ACC112 (cell line): ENCODE measurements at regions not wholly inside any gene's neighbourhood (a gene's known extent, or its start where the extent isn't known, plus 50 kb on each side); places are given as distances from the start of the nearest gene placed in this dataset.
"Not testable (repeated sequence)": the region's sequence is repeated elsewhere in the genome, so short reads cannot be mapped to it uniquely, and the experiment has no call there.

ENCODE experiments used
- H2AFZ ChIP-seq: fragments of 200-600 bp; sonication (generic); one replicate; pipeline ENCODE4 v1.6.0; 2017; ENCODE audit warnings: antibody characterized with exemption, low read length; ENCODE audit not compliant: unreplicated experiment
- H3K27ac ChIP-seq: fragments of 200-600 bp; sonication (generic); 2 replicates; pipeline ENCODE4 v1.5.1; 2014; ENCODE audit warnings: low read depth, mild to moderate bottlenecking, antibody characterized with exemption, low read length, moderate library complexity
- H3K27me3 ChIP-seq: fragments of 200-600 bp; sonication (generic); 2 replicates; pipeline ENCODE4 v1.6.1; 2014; ENCODE audit warnings: mild to moderate bottlenecking, antibody characterized with exemption, low read length, moderate library complexity, mixed read lengths; ENCODE audit not compliant: insufficient read depth
- H3K36me3 ChIP-seq: fragments of 200-600 bp; sonication (generic); 2 replicates; pipeline ENCODE4 v1.6.1; 2016; ENCODE audit warnings: mild to moderate bottlenecking, antibody characterized with exemption, low read length, moderate library complexity, mixed read lengths; ENCODE audit not compliant: insufficient read depth
- H3K4me1 ChIP-seq: fragments of 200-600 bp; sonication (generic); one replicate; pipeline ENCODE4 v1.6.1; 2016; ENCODE audit warnings: low read length, mixed read lengths; ENCODE audit not compliant: insufficient read depth, unreplicated experiment, control insufficient read depth
- H3K4me3 ChIP-seq: fragments of 200-600 bp; sonication (generic); 2 replicates; pipeline ENCODE4 v1.5.1; 2014; ENCODE audit warnings: mild to moderate bottlenecking, low read depth, low read length
- H3K79me2 ChIP-seq: fragments of 200-600 bp; sonication (generic); one replicate; pipeline ENCODE4 v1.6.0; 2016; ENCODE audit warnings: low read length; ENCODE audit not compliant: control insufficient read depth, unreplicated experiment, insufficient read depth

DNA sequence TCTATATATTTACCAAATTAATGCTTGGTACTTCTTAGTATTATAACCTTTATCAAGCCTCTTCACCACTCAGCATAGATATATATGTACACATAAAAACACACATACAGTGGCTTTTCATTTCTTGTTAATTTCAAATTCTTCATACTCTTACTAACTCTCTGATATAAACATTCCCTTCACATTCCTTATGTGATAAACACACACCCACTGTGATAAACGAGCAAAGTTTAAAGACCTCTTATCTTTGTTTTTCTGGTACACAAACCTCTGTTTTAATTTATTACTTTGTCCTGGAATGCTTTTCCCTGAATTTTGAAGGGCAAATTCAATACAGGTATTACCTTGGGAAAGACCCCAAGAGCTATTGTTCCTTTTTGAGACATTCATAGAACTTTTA lies 379.1 kb upstream of the TMPRSS15 start:
- H3K27ac ChIP-seq: no peak overlapping the region
- no peak overlapping the region for H2AFZ ChIP-seq
- H3K4me3 ChIP-seq: no peak overlapping the region
- no peaks in the 10 kb centered on the region for H3K79me2 ChIP-seq
- H3K27me3 ChIP-seq: no peaks in the 10 kb centered on the region
- H3K36me3 ChIP-seq: no peaks in the 10 kb centered on the region
- H3K4me1 ChIP-seq: no peaks in the 10 kb centered on the region

DNA sequence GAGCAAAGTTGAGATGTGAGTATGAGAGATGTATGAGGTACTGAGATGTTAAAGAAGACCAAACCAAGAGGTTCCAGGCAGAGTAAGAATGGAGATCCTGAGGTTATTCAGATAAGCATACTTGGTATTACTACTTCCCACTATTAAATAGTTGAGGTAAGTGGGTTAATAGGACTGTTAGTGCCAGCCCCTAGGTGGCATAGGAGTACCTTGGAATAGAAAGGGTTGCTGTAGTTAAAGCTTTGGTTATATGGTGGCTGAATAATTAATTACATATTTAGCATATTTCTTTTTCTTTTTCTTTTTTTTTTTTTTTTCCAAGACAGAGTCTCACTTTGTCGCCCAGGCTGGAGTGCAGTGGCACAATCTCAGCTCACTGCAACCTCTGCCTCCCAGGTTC lies 397.9 kb upstream of the TMPRSS15 start:
- Histone ChIP-seq H3K36me3 (no peaks in the 10 kb centered on the region), H3K4me3 (no peak overlapping the region), H2AFZ (no peak overlapping the region), H3K27me3 (no peaks in the 10 kb centered on the region), H3K79me2 (no peaks in the 10 kb centered on the region), H3K27ac (no peak overlapping the region), H3K4me1 (no peaks in the 10 kb centered on the region)

DNA sequence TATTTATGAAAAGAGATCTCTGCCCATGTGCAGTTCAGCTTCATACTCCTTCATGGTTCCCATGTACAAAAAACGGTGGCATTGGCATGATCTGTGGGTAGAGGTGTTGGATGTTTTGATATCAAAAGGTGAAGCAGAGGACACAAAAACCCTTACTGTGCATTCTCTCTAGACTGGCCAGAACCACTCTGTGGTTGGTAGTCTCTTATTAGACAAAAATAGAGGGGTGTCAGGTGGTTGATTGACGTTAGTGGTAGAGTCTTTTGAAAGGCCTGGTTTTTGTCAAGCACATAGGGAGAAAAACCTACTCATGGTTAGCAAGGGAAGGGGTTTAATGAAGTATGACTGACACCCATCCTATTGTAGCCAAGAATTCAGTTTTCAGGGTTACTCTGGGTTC lies 400.0 kb upstream of the TMPRSS15 start:
- H3K4me3 ChIP-seq: no peak overlapping the region
- H2AFZ ChIP-seq: no peak overlapping the region
- no peaks in the 10 kb centered on the region for H3K79me2 ChIP-seq
- no peaks in the 10 kb centered on the region for H3K27me3 ChIP-seq
- H3K27ac ChIP-seq: no peak overlapping the region
- no peaks in the 10 kb centered on the region for H3K36me3 ChIP-seq
- no peaks in the 10 kb centered on the region for H3K4me1 ChIP-seq

DNA sequence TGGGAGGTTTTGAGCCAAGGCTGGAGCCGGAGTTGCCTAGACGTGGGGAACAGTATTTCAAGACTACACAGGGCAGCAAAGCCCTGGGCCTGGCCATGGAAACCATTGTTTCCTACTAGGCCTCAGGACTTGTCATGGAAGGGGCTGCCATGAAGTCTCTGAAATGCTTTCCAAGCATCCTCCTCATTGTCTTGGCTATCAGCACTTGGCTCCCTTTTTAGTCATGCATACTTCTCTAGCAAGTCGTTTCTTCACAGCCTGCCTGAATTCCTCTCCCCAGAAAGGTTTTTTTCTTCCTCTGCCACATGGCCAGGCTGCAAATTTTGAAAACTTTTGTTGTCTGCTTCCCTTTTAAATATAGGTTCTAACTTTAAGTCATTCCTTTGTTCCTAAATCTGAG lies 406.6 kb upstream of the TMPRSS15 start:
- no peaks in the 10 kb centered on the region for H3K4me1 ChIP-seq
- no peak overlapping the region for H3K4me3 ChIP-seq
- H3K36me3 ChIP-seq: no peaks in the 10 kb centered on the region
- H3K27me3 ChIP-seq: no peaks in the 10 kb centered on the region
- H3K79me2 ChIP-seq: no peaks in the 10 kb centered on the region
- no peak overlapping the region for H3K27ac ChIP-seq
- H2AFZ ChIP-seq: no peak overlapping the region

DNA sequence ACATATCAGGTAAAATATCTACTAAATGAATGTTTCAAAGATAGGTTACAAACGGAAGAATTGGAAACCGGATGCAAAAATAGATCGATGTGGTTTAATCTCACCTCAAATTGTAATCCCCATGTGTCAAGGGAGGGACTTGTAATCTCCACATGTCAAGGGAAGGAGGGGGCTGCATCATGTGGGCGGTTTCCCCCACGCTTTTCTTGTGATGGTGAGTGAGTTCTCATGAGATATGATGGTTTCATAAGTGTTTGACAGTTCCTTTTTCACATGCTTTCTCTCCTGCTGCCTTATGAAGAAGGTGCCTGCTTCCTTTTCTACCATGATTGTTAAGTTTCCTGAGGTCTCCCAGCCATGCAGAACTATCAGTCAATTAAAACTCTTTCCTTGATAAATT lies 408.7 kb upstream of the TMPRSS15 start:
- Histone ChIP-seq H3K4me1 (no peaks in the 10 kb centered on the region), H3K4me3 (no peak overlapping the region), H3K79me2 (no peaks in the 10 kb centered on the region), H2AFZ (no peak overlapping the region), H3K27me3 (no peaks in the 10 kb centered on the region), H3K27ac (no peak overlapping the region), H3K36me3 (no peaks in the 10 kb centered on the region)

DNA sequence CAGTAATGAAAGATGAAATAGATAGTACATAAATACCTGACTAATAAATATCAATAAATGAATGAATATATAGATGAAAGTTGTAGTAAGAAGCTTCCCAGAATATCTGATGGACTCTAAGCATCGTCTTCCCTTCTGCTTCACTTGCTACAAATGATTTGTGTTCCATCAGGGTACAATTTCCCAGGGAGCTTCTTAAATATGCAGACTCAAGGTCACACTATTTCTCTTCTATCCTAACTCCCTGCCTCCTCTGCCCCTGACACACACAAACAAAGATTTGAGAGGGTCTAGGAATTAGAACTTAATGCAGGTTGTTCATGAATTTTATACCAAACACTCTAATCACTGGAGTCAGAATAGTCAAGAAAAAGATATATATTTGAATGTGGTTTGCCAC lies 415.9 kb upstream of the TMPRSS15 start:
- Histone ChIP-seq H3K27ac (no peak overlapping the region), H2AFZ (no peak overlapping the region), H3K36me3 (no peaks in the 10 kb centered on the region), H3K27me3 (no peaks in the 10 kb centered on the region), H3K4me3 (no peak overlapping the region), H3K4me1 (no peaks in the 10 kb centered on the region), H3K79me2 (no peaks in the 10 kb centered on the region)

DNA sequence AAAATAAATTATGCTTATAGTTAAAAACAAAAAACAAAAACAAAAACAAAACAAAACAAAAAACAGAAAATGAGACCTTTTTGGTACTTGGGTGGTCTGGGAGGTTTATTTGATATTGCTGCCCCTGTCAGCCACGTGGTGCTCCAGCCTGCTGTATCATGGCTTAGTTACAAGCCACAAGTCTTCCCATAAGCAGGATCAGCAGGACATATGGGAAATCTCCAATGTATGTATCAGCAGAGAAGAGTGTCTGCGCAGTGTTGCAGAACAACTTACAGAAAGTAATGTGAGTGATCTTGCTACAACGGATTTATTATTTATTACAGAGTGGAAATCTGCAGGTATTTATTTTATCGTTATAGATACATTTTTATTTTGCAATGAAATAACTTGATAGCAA lies 423.0 kb upstream of the TMPRSS15 start:
- no peak overlapping the region for H2AFZ ChIP-seq
- H3K27ac ChIP-seq: no peak overlapping the region
- H3K4me3 ChIP-seq: no peak overlapping the region
- H3K79me2 ChIP-seq: no peaks in the 10 kb centered on the region
- H3K4me1 ChIP-seq: no peaks in the 10 kb centered on the region
- H3K36me3 ChIP-seq: no peaks in the 10 kb centered on the region
- H3K27me3 ChIP-seq: no peaks in the 10 kb centered on the region

DNA sequence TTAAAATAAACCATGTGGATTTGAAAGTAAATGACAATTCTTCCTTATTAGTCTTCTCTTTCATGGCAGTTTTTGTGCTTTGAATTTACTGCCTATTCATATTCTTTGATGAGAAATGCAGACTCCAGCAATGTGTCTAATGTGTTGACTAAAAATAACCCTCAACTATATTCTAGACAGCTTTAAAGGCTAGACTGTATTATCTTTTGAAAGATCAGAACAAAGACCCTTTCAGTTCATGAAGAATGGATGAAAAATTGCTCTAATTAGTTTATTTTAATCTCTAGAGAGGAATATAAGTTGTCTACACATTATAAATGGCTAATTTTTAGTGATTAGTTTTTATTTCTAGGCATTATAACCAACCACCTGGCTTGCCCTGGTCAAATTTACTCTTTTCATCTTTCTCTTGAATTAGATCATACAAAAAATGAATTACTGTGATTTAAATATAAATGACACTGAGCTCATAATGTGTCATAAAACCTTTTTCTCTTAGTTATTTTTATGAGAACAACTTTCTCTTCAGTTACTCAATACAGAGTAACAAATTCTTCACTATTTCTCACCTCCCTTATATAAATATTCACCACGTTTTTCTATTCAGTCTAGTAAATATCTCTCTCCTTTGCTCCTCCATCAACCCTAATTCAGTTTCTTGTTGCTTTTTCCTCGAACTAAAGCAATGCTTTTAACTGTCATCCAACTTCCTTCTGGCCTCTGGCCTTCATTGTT lies 428.5 kb upstream of the TMPRSS15 start:
- no peaks in the 10 kb centered on the region for H3K79me2 ChIP-seq
- H3K27me3 ChIP-seq: no peaks in the 10 kb centered on the region
- no peak overlapping the region for H3K27ac ChIP-seq
- no peak overlapping the region for H3K4me3 ChIP-seq
- no peaks in the 10 kb centered on the region for H3K36me3 ChIP-seq
- H2AFZ ChIP-seq: no peak overlapping the region
- H3K4me1 ChIP-seq: no peaks in the 10 kb centered on the region

DNA sequence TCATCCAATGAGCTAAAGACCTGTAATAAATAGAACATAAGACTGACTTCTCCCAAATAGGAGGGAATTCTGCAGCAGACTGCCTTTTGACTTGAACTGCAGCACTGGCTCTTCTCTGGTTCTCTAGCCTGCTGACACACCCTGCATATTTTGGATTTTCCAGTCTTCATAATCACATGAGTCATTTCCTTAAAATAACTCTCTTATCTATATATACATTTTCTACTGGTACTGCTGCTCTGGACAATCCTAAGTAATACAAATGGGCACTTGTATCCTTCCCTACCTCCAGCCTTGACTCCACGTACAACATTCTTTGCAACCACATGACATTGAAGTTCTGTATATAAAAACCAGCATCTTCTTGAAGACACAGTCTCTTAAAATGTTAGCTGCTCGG lies 429.4 kb upstream of the TMPRSS15 start:
- H3K27me3 ChIP-seq: no peaks in the 10 kb centered on the region
- no peaks in the 10 kb centered on the region for H3K79me2 ChIP-seq
- H2AFZ ChIP-seq: no peak overlapping the region
- H3K4me1 ChIP-seq: no peaks in the 10 kb centered on the region
- no peaks in the 10 kb centered on the region for H3K36me3 ChIP-seq
- no peak overlapping the region for H3K4me3 ChIP-seq
- H3K27ac ChIP-seq: no peak overlapping the region

DNA sequence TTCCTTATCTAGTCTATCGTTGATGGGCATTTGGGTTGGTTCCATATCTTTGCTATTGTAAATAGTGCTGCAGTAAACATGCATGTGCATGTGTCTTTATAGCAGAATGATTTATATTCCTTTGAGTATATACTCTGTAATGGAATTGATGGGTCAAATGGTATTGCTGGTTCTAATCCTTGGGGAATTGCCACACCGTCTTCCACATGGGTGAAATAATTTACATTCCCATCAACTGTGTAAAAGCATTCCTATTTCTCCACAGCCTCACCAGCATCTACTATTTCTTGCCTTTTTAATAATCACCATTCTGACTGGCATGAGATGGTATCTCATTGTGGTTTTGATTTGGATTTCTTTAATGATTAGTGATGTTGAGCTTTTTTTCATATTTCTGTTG lies 430.5 kb upstream of the TMPRSS15 start:
- H3K4me3 ChIP-seq, H3K27me3 ChIP-seq, H3K27ac ChIP-seq, H3K36me3 ChIP-seq, H2AFZ ChIP-seq, H3K79me2 ChIP-seq, H3K4me1 ChIP-seq: not testable (repeated sequence)

DNA sequence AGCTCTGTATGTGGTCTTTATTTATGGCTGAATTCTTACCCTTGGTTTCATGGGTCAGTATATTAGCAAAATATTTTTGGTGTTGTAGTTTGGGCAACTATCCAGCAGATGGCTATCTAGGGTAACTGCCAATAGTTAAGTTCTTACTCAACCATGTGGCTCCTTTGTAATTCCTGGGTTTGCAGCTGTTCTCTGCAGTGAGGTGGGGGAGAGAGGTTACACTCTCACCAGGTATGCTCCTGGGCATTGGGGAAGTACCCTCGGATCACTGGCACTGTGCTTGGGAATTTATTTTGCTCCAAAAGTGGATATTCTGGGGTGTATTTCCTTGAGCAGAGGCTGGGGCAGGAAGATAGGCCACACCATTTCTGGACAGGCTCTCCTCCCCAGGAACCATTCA lies 436.7 kb upstream of the TMPRSS15 start:
- Histone ChIP-seq H3K4me3 (no peak overlapping the region), H3K79me2 (no peaks in the 10 kb centered on the region), H3K27me3 (no peaks in the 10 kb centered on the region), H3K27ac (no peak overlapping the region), H3K4me1 (no peaks in the 10 kb centered on the region), H2AFZ (no peak overlapping the region), H3K36me3 (no peaks in the 10 kb centered on the region)
